Glutamatergic neuron (in vitro differentiated cells): ENCODE measurements at regions not wholly inside any gene's neighbourhood (a gene's known extent, or its start where the extent isn't known, plus 50 kb on each side); places are given as distances from the start of the nearest gene placed in this dataset.
"Not testable (repeated sequence)": the region's sequence is repeated elsewhere in the genome, so short reads cannot be mapped to it uniquely, and the experiment has no call there.

Source experiments
- DNase-seq: peaks from one replicate; pipeline ENCODE4 v3.0.0; 2022
- H3K27ac Mint-ChIP-seq: one replicate; pipeline ENCODE4 v1.8.0; 2020; ENCODE audit warnings: mild to moderate bottlenecking, mixed read lengths, inconsistent platforms; ENCODE audit not compliant: unreplicated experiment
- H3K27me3 Mint-ChIP-seq: one replicate; pipeline ENCODE4 v1.8.0; 2020; ENCODE audit warnings: mild to moderate bottlenecking, moderate library complexity, mixed read lengths, inconsistent platforms; ENCODE audit not compliant: unreplicated experiment
- H3K36me3 Mint-ChIP-seq: one replicate; pipeline ENCODE4 v1.8.0; 2020; ENCODE audit warnings: mild to moderate bottlenecking, mixed read lengths, inconsistent platforms; ENCODE audit not compliant: unreplicated experiment
- H3K4me1 Mint-ChIP-seq: one replicate; pipeline ENCODE4 v1.8.0; 2020; ENCODE audit warnings: mild to moderate bottlenecking, low read depth, mixed read lengths, inconsistent platforms; ENCODE audit not compliant: unreplicated experiment
- H3K4me3 Mint-ChIP-seq: one replicate; pipeline ENCODE4 v1.8.0; 2020; ENCODE audit warnings: mild to moderate bottlenecking, mixed read lengths, inconsistent platforms; ENCODE audit not compliant: unreplicated experiment
- H3K9me3 Mint-ChIP-seq: one replicate; pipeline ENCODE4 v1.8.0; 2020; ENCODE audit warnings: mild to moderate bottlenecking, moderate library complexity, mixed read lengths, inconsistent platforms; ENCODE audit not compliant: unreplicated experiment
- TF ChIP-seq, protein P1 (sequence below): fragments of 200-600 bp; sonication (generic); IDR thresholded peaks from one replicate; pipeline ENCODE4 v1.5.0; 2021; ENCODE audit not compliant: partially characterized antibody, unreplicated experiment

GRCh38 chr5:154542000-154542399, 64.0 kb upstream of the HAND1 start:
- Mint-ChIP-seq H3K4me1 (no peaks in the 10 kb centered on the region), H3K4me3 (no peak overlapping the region), H3K36me3 (no peaks in the 10 kb centered on the region), H3K9me3 (no peaks in the 10 kb centered on the region), H3K27ac (no peak overlapping the region), H3K27me3 (peaks cover 4% of the 10 kb centered on the region)
- no peak for DNase-seq
- TF ChIP-seq, protein P1, sequence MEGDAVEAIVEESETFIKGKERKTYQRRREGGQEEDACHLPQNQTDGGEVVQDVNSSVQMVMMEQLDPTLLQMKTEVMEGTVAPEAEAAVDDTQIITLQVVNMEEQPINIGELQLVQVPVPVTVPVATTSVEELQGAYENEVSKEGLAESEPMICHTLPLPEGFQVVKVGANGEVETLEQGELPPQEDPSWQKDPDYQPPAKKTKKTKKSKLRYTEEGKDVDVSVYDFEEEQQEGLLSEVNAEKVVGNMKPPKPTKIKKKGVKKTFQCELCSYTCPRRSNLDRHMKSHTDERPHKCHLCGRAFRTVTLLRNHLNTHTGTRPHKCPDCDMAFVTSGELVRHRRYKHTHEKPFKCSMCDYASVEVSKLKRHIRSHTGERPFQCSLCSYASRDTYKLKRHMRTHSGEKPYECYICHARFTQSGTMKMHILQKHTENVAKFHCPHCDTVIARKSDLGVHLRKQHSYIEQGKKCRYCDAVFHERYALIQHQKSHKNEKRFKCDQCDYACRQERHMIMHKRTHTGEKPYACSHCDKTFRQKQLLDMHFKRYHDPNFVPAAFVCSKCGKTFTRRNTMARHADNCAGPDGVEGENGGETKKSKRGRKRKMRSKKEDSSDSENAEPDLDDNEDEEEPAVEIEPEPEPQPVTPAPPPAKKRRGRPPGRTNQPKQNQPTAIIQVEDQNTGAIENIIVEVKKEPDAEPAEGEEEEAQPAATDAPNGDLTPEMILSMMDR: no peak

- Mint-ChIP-seq H3K4me1 (no peaks in the 10 kb centered on the region), H3K4me3 (no peak overlapping the region), H3K9me3 (no peaks in the 10 kb centered on the region), H3K36me3 (no peaks in the 10 kb centered on the region), H3K27me3 (peaks cover 2% of the 10 kb centered on the region), H3K27ac (no peak overlapping the region)
- DNase-seq: no peak
- TF ChIP-seq, protein P1: peak; percentile 38
Measured at GRCh38 chr5:154541553-154541952, 63.5 kb upstream of the HAND1 start.

GRCh38 chr5:154540600-154540999, 62.6 kb upstream of the HAND1 start:
- Mint-ChIP-seq H3K4me3 (no peak overlapping the region), H3K4me1 (no peaks in the 10 kb centered on the region), H3K36me3 (no peaks in the 10 kb centered on the region), H3K9me3 (no peaks in the 10 kb centered on the region), H3K27ac (no peak overlapping the region), H3K27me3 (no peaks in the 10 kb centered on the region)
- TF ChIP-seq, protein P1: no peak
- no peak for DNase-seq

DNA sequence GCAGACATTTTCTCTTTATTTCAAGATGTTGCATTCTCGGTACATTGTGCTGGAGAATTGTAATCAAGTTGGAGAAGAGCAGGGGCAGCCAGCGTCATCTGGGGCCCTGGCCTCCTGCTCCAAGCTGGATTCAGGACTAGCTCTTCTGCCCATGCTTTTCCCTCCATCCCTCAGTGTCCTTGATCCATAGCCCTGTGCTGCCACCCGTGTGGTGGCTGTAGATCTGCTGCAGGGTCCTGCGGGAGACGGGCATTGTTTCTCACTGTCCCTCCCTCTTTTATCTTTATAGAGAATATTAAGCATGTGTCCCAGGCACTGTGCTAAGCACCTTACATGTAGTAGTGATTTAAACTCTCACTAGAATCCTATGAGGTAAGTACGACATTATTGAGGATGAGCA, 60.5 kb upstream of the HAND1 start:
- TF ChIP-seq, protein P1: no peak
- no peaks in the 10 kb centered on the region for H3K4me1 Mint-ChIP-seq

DNA sequence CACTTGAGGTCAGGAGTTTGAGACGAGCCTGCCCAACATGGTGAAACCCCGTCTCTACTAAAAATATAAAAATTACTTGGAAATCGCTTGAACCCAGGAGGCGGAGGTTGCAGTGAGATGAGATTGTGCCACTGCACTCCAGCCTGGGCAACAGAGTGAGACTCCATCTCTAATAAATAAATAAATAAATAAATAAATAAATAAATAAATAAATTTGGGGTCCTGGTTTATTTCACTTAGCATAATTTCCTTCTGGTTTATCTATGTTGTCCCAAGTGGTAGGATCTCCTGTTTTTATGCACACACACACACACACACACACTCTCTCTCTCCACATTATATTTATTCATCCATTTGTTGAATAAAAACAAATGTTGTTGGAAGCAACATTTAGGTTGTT, 58.4 kb upstream of the HAND1 start:
- H3K4me3 Mint-ChIP-seq, DNase-seq, H3K27ac Mint-ChIP-seq, H3K27me3 Mint-ChIP-seq, H3K36me3 Mint-ChIP-seq, H3K9me3 Mint-ChIP-seq, H3K4me1 Mint-ChIP-seq: not testable (repeated sequence)

More for the DNA sequence above, 60.5 kb upstream of the HAND1 start:
- Mint-ChIP-seq H3K36me3 (no peaks in the 10 kb centered on the region), H3K9me3 (no peaks in the 10 kb centered on the region), H3K27ac (no peak overlapping the region), H3K4me3 (no peak overlapping the region), H3K27me3 (peaks cover 1% of the 10 kb centered on the region)
- no peak for DNase-seq

DNA sequence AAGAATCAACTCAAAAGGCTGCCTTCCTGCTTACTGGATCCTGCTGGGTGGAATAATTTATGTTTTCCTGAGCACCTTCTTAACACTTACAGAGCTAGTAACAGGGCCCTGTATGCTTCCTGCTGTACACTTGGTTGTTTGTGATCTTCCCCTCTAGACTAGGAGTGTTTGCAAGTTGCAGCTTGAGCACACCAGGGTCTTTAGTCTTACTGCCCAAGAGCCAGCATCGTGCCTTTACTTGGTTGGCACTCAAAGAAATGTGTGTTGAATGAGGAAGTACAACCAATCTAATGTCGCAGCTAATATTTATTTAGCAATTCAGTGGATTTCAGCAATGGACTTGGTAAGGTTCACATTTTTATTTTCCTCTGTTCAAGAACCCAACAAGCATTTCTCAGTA, 57.5 kb upstream of the HAND1 start:
- H3K4me3 Mint-ChIP-seq: no peak overlapping the region
- peaks cover 1% of the 10 kb centered on the region for H3K27me3 Mint-ChIP-seq
- TF ChIP-seq, protein P1: no peak
- DNase-seq: no peak
- H3K4me1 Mint-ChIP-seq: no peaks in the 10 kb centered on the region
- H3K36me3 Mint-ChIP-seq: no peaks in the 10 kb centered on the region
- no peak overlapping the region for H3K27ac Mint-ChIP-seq
- H3K9me3 Mint-ChIP-seq: no peaks in the 10 kb centered on the region
